HFFc6 (cell line): ENCODE measurements at regions not wholly inside any gene's neighbourhood (a gene's known extent, or its start where the extent isn't known, plus 50 kb on each side); places are given as distances from the start of the nearest gene placed in this dataset.

Experiments used
- DNase-seq: peaks from one replicate; pipeline ENCODE4 v3.0.0-alpha.2; 2018
- H3K27ac Mint-ChIP-seq: 2 replicates; pipeline ENCODE4 v1.8.0; 2020; ENCODE audit warnings: mild to moderate bottlenecking, mixed read lengths
- H3K27me3 Mint-ChIP-seq: 2 replicates; pipeline ENCODE4 v1.8.0; 2021; ENCODE audit warnings: mild to moderate bottlenecking, moderate library complexity, mixed read lengths; ENCODE audit not compliant: insufficient read depth
- H3K36me3 Mint-ChIP-seq: 2 replicates; pipeline ENCODE4 v1.8.0; 2021; ENCODE audit warnings: low read depth, mixed read lengths
- H3K4me1 Mint-ChIP-seq: 2 replicates; pipeline ENCODE4 v1.8.0; 2020; ENCODE audit warnings: low read depth, mixed read lengths
- H3K4me3 Mint-ChIP-seq: 2 replicates; pipeline ENCODE4 v1.8.0; 2020; ENCODE audit warnings: mild to moderate bottlenecking, moderate library complexity, mixed read lengths
- H3K9me3 Mint-ChIP-seq: 2 replicates; pipeline ENCODE4 v1.8.0; 2020; ENCODE audit warnings: mild to moderate bottlenecking, mixed read lengths
- TF ChIP-seq, protein P1 (sequence below): fragments of 200-600 bp; sonication (generic); IDR thresholded peaks from 2 replicates; pipeline ENCODE4 v1.5.0; 2021; ENCODE audit warnings: antibody characterized with exemption, mild to moderate bottlenecking

- no peaks in the 10 kb centered on the region for H3K36me3 Mint-ChIP-seq
- DNase-seq, result peak; percentile 67
- peaks cover 10% of the 10 kb centered on the region; the same call in 1 of the 2 replicates for H3K27me3 Mint-ChIP-seq
- H3K27ac Mint-ChIP-seq, result no peak overlapping the region
- H3K4me3 Mint-ChIP-seq, result no peak overlapping the region
- H3K9me3 Mint-ChIP-seq, result no peaks in the 10 kb centered on the region
- peaks cover 45% of the 10 kb centered on the region for H3K4me1 Mint-ChIP-seq
- TF ChIP-seq, protein P1, sequence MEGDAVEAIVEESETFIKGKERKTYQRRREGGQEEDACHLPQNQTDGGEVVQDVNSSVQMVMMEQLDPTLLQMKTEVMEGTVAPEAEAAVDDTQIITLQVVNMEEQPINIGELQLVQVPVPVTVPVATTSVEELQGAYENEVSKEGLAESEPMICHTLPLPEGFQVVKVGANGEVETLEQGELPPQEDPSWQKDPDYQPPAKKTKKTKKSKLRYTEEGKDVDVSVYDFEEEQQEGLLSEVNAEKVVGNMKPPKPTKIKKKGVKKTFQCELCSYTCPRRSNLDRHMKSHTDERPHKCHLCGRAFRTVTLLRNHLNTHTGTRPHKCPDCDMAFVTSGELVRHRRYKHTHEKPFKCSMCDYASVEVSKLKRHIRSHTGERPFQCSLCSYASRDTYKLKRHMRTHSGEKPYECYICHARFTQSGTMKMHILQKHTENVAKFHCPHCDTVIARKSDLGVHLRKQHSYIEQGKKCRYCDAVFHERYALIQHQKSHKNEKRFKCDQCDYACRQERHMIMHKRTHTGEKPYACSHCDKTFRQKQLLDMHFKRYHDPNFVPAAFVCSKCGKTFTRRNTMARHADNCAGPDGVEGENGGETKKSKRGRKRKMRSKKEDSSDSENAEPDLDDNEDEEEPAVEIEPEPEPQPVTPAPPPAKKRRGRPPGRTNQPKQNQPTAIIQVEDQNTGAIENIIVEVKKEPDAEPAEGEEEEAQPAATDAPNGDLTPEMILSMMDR, result no peak
Observed at GRCh38 chr9:114733816-114734215, 51.8 kb upstream of the TEX48 start.

GRCh38 chr9:114732823-114733222 lies 50.8 kb upstream of the TEX48 start:
- Mint-ChIP-seq H3K4me1 (peaks cover 41% of the 10 kb centered on the region), H3K27ac (no peak overlapping the region), H3K36me3 (0 out of 2 replicates have a peak, but pooled peaks cover 7% of the 10 kb centered on the region), H3K9me3 (no peaks in the 10 kb centered on the region), H3K4me3 (no peak overlapping the region), H3K27me3 (peaks cover 10% of the 10 kb centered on the region; the same call in 1 of the 2 replicates)
- DNase-seq, result peak; percentile 51
- TF ChIP-seq, protein P1, result no peak
